Natural killer cell (primary cell): ENCODE measurements at regions not wholly inside any gene's neighbourhood (a gene's known extent, or its start where the extent isn't known, plus 50 kb on each side); places are given as distances from the start of the nearest gene placed in this dataset.

Experiments used
- ATAC-seq, 3 donors: fragments of 150-1000 bp in 2 of 3; fragments of 200-7000 bp in 1 of 3; cut with Tn5 transposase; 1 replicate in 1 of 3; 2 replicates in 2 of 3; pipeline ENCODE4 v1.10.0; 2021; ENCODE audit warnings: mild to moderate bottlenecking in 2 of 3, moderate library complexity in 2 of 3
- DNase-seq, 2 donors: peaks; one replicate each; pipeline versions ENCODE4 v3.0.0 to v3.0.0-alpha.2; 2013 to 2021; ENCODE audit warnings: mixed read lengths in 1 of 2
- H3K27ac ChIP-seq: one replicate; pipeline ENCODE4 v1.5.1; 2013; ENCODE audit warnings: mild to moderate bottlenecking, low read length
- H3K27me3 ChIP-seq: one replicate; pipeline ENCODE4 v1.6.1; 2013; ENCODE audit warnings: low read length; ENCODE audit not compliant: control insufficient read depth, insufficient read depth
- H3K36me3 ChIP-seq: one replicate; pipeline ENCODE4 v1.6.1; 2013; ENCODE audit warnings: low read length; ENCODE audit not compliant: control insufficient read depth, insufficient read depth
- H3K4me1 ChIP-seq: one replicate; pipeline ENCODE4 v1.6.1; 2013; ENCODE audit warnings: low read length; ENCODE audit not compliant: control insufficient read depth, insufficient read depth
- H3K4me3 ChIP-seq: one replicate; pipeline ENCODE4 v1.5.1; 2013; ENCODE audit warnings: low read length
- H3K9me3 ChIP-seq: one replicate; pipeline ENCODE4 v1.6.1; 2013; ENCODE audit warnings: low read length; ENCODE audit not compliant: control insufficient read depth, insufficient read depth
- H3K27ac Mint-ChIP-seq, 2 donors: one replicate each; pipeline ENCODE4 v1.8.0; 2022; ENCODE audit warnings: mild to moderate bottlenecking in 2 of 2, mixed read lengths in 2 of 2, moderate library complexity in 1 of 2
- H3K27me3 Mint-ChIP-seq, 2 donors: one replicate each; pipeline ENCODE4 v1.8.0; 2022; ENCODE audit warnings: low read depth in 2 of 2, mixed read lengths in 2 of 2
- H3K36me3 Mint-ChIP-seq: one replicate; pipeline ENCODE4 v1.8.0; 2022; ENCODE audit warnings: mixed read lengths
- H3K4me1 Mint-ChIP-seq, 2 donors: one replicate each; pipeline ENCODE4 v1.8.0; 2022; ENCODE audit warnings: mixed read lengths in 2 of 2
- H3K4me3 Mint-ChIP-seq: one replicate; pipeline ENCODE4 v1.8.0; 2022; ENCODE audit warnings: mild to moderate bottlenecking, moderate library complexity, mixed read lengths
- H3K9me3 Mint-ChIP-seq, 2 donors: one replicate each; pipeline ENCODE4 v1.8.0; 2022; ENCODE audit warnings: mixed read lengths in 2 of 2
- CTCF ChIP-seq: fragments of 200-600 bp; IDR thresholded peaks from one replicate; pipeline ENCODE4 v1.8.0; 2022; ENCODE audit warnings: antibody characterized with exemption
- WGBS: methylation state at CpG from one replicate; pipeline ENCODE4 v1.1.7; 2013; ENCODE audit warnings: missing lambda C conversion rate; ENCODE audit not compliant: insufficient coverage; 5-methylcytosine and 5-hydroxymethylcytosine counted together
- intact Hi-C: fragments of 100-400 bp; cut with micrococcal nuclease; formaldehyde crosslinking; loops from one replicate; pipeline ENCODE4 v1.14.2; 2022

- H3K27me3 ChIP-seq = no peaks in the 10 kb centered on the region
- intact Hi-C loops = no loop called here
- no peak overlapping the region for H3K27ac Mint-ChIP-seq
Measured at GRCh38 chr2:7116511-7116910, 199.3 kb downstream of the RNF144A start.

GRCh38 chr2:7117076-7117475 is 199.9 kb downstream of the RNF144A start:
- ATAC-seq = no peak
- 96% methylated on average over 8 of the region's 8 CpGs for WGBS
- peaks cover 3 to 4% of the 10 kb centered on the region in 2 donors for H3K9me3 Mint-ChIP-seq

More at GRCh38 chr2:7116511-7116910, 199.3 kb downstream of the RNF144A start:
- WGBS = 82% methylated on average over 2 of the region's 2 CpGs
- Histone ChIP-seq H3K27ac (no peak overlapping the region), H3K4me1 (no peaks in the 10 kb centered on the region), H3K36me3 (no peaks in the 10 kb centered on the region), H3K9me3 (peaks cover 4% of the 10 kb centered on the region), H3K4me3 (no peak overlapping the region)
- Mint-ChIP-seq H3K36me3 (peaks cover 15% of the 10 kb centered on the region), H3K9me3 (peaks cover 3 to 4% of the 10 kb centered on the region in 2 donors), H3K4me3 (no peak overlapping the region), H3K4me1 (no peaks in the 10 kb centered on the region), H3K27me3 (peaks cover 11 to 16% of the 10 kb centered on the region in 2 donors)
- DNase-seq (no peak), ATAC-seq (no peak)
- no peak for TF ChIP-seq CTCF

GRCh38 chr2:7118606-7119131 is 201.5 kb downstream of the RNF144A start:
- H3K27me3 ChIP-seq = no peaks in the 10 kb centered on the region
- H3K4me3 ChIP-seq = no peak overlapping the region
- no peak for TF ChIP-seq CTCF
- WGBS = 91% methylated on average over 5 of the region's 5 CpGs
- intact Hi-C loops = no loop called here
- H3K4me1 ChIP-seq = no peaks in the 10 kb centered on the region
- Mint-ChIP-seq H3K27me3 (peaks cover 7 to 17% of the 10 kb centered on the region in 2 donors), H3K9me3 (peaks cover 3 to 4% of the 10 kb centered on the region in 2 donors), H3K27ac (no peak overlapping the region), H3K36me3 (peaks cover 14% of the 10 kb centered on the region), H3K4me1 (no peaks in the 10 kb centered on the region), H3K4me3 (no peak overlapping the region)
- DNase-seq = no peak
- peaks cover 4% of the 10 kb centered on the region for H3K9me3 ChIP-seq
- ATAC-seq = no peak
- H3K36me3 ChIP-seq = no peaks in the 10 kb centered on the region
- no peak overlapping the region for H3K27ac ChIP-seq

More at GRCh38 chr2:7117076-7117475, 199.9 kb downstream of the RNF144A start:
- TF ChIP-seq CTCF = no peak
- Mint-ChIP-seq H3K4me1 (no peaks in the 10 kb centered on the region), H3K27me3 (peaks cover 11 to 16% of the 10 kb centered on the region in 2 donors), H3K36me3 (peaks cover 15% of the 10 kb centered on the region), H3K4me3 (no peak overlapping the region), H3K27ac (no peak overlapping the region)
- intact Hi-C loops = no loop called here
- Histone ChIP-seq H3K27ac (no peak overlapping the region), H3K4me3 (no peak overlapping the region), H3K9me3 (peaks cover 4% of the 10 kb centered on the region), H3K4me1 (no peaks in the 10 kb centered on the region), H3K36me3 (no peaks in the 10 kb centered on the region), H3K27me3 (no peaks in the 10 kb centered on the region)
- DNase-seq = no peak
